Nephron (organoid): ENCODE measurements at regions not wholly inside any gene's neighbourhood (a gene's known extent, or its start where the extent isn't known, plus 50 kb on each side); places are given as distances from the start of the nearest gene placed in this dataset.
"Not testable (repeated sequence)": the region's sequence is repeated elsewhere in the genome, so short reads cannot be mapped to it uniquely, and the experiment has no call there.

ENCODE experiments used
- H3K27ac Mint-ChIP-seq, 3 experiments: 2 replicates each; pipeline ENCODE4 v1.8.0; 2020; ENCODE audit warnings: mixed read lengths in 3 of 3, mild to moderate bottlenecking in 2 of 3, moderate library complexity in 1 of 3
- H3K27me3 Mint-ChIP-seq: 2 replicates; pipeline ENCODE4 v1.8.0; 2021; ENCODE audit warnings: low read depth, mild to moderate bottlenecking, moderate library complexity, mixed read lengths
- H3K36me3 Mint-ChIP-seq: 2 replicates; pipeline ENCODE4 v1.8.0; 2020; ENCODE audit warnings: low read depth, mixed read lengths
- H3K4me1 Mint-ChIP-seq: 2 replicates; pipeline ENCODE4 v1.8.0; 2020; ENCODE audit warnings: mixed read lengths
- H3K4me3 Mint-ChIP-seq, 3 experiments: 2 replicates each; pipeline ENCODE4 v1.8.0; 2020; ENCODE audit warnings: mild to moderate bottlenecking in 3 of 3, mixed read lengths in 3 of 3, moderate library complexity in 2 of 3
- H3K9me3 Mint-ChIP-seq: 2 replicates; pipeline ENCODE4 v1.8.0; 2020; ENCODE audit warnings: mixed read lengths
- CTCF ChIP-seq, 3 experiments: fragments of 200-600 bp; sonication (generic); IDR thresholded peaks; one replicate each; pipeline ENCODE4 v1.5.0; 2021; ENCODE audit warnings: antibody characterized with exemption in 3 of 3; ENCODE audit not compliant: unreplicated experiment in 3 of 3

GRCh38 chr16:51262428-51262827 lies 111.4 kb upstream of the SALL1 start:
- peaks cover 7% of the 10 kb centered on the region for H3K36me3 Mint-ChIP-seq
- peaks cover 13% of the 10 kb centered on the region for H3K9me3 Mint-ChIP-seq
- no peak overlapping the region for H3K4me3 Mint-ChIP-seq
- H3K4me1 Mint-ChIP-seq = no peaks in the 10 kb centered on the region
- no peak overlapping the region for H3K27ac Mint-ChIP-seq
- no peak for TF ChIP-seq CTCF (IDR thresholded peaks at IDR 0.05; ENCODE audit: unreplicated experiment in 3 of 3)
- H3K27me3 Mint-ChIP-seq = peaks cover 4% of the 10 kb centered on the region

GRCh38 chr16:51261919-51262318 lies 110.8 kb upstream of the SALL1 start:
- Mint-ChIP-seq H3K27ac (no peak overlapping the region), H3K4me1 (no peaks in the 10 kb centered on the region), H3K36me3 (peaks cover 7% of the 10 kb centered on the region), H3K4me3 (no peak overlapping the region), H3K27me3 (peaks cover 4% of the 10 kb centered on the region), H3K9me3 (peaks cover 13% of the 10 kb centered on the region)
- no peak for TF ChIP-seq CTCF (IDR thresholded peaks at IDR 0.05; ENCODE audit: unreplicated experiment in 3 of 3)

DNA sequence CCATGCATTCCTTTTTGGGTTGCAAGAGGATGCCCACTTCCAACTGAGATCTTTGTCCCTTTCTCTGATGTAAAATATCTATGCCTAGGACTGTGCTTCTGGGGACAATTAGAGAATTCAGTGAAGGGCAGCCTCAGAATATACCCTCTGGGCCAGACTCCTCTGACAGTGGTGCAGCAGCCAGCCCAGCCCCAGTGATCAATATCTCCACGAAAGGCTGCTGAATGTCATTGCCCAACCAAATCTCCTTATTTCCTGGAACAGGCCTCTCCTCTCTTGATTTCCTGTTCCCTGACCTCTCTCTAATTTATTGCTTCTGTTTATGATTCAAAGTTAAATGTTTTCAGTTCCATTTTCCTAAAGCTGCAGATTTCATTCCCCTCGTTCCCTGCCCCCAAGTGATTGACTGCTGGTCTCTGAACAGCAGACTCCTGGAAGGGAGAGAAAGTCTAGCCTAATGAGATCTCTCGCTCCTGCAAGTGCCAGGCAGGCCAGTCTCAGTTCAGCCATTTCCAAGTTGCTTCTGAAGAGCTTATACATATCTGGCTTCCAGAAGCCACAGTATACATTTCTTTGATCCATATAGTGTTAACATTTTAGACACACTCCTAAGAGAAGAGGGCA lies 104.4 kb upstream of the SALL1 start:
- Mint-ChIP-seq H3K36me3 (peaks cover 18% of the 10 kb centered on the region), H3K4me1 (no peaks in the 10 kb centered on the region), H3K4me3 (no peak overlapping the region), H3K9me3 (peaks cover 36% of the 10 kb centered on the region), H3K27me3 (peaks cover 4% of the 10 kb centered on the region), H3K27ac (no peak overlapping the region)
- TF ChIP-seq CTCF (IDR thresholded peaks at IDR 0.05; ENCODE audit: unreplicated experiment in 3 of 3) = no peak

DNA sequence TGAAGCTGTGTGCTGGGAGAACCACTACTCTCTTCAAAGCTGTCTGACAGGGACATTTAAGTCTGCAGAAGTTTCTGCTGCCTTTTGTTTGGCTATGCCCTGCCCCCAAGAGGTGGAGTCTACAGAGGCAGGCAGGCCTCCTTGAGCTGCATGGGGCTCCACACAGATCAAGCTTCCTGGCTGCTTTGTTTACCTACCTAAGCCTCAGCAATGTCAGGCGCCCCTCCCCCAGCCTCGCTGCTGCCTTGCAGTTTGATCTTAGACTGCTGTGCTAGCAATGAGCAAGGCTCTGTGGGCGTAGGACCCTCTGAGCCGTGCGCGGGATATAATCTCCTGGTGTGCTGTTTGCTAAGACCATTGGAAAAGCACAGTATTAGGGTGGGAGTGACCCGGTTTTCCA lies 103.3 kb upstream of the SALL1 start:
- H3K4me1 Mint-ChIP-seq, H3K4me3 Mint-ChIP-seq, H3K27me3 Mint-ChIP-seq, H3K27ac Mint-ChIP-seq: not testable (repeated sequence)
- peaks cover 36% of the 10 kb centered on the region for H3K9me3 Mint-ChIP-seq
- H3K36me3 Mint-ChIP-seq = peaks cover 18% of the 10 kb centered on the region

GRCh38 chr16:51248217-51248616 lies 97.1 kb upstream of the SALL1 start:
- TF ChIP-seq CTCF (IDR thresholded peaks at IDR 0.05; ENCODE audit: unreplicated experiment in 3 of 3) = no peak
- H3K27me3 Mint-ChIP-seq = peaks cover 30% of the 10 kb centered on the region
- H3K36me3 Mint-ChIP-seq = peaks cover 4% of the 10 kb centered on the region
- H3K4me3 Mint-ChIP-seq = no peak overlapping the region
- H3K9me3 Mint-ChIP-seq = peaks cover 14% of the 10 kb centered on the region
- H3K27ac Mint-ChIP-seq = no peak overlapping the region
- H3K4me1 Mint-ChIP-seq = peaks cover 24% of the 10 kb centered on the region

DNA sequence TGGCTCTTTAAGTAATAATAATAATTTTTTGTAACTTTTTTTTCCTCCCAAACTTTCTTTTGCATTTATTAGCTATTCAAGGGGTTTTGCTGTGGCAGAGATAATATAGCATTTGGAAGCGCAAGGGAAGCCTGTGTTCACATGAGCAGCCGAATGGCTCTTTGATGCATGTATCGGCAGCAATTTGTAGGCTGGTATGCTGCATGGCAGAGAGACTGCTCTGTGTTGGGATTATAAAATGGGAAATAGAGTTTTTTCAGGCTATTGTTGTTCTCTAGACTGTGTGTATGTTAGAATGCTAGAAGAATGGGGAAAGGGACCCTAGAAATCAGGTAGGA lies 94.6 kb upstream of the SALL1 start:
- H3K27me3 Mint-ChIP-seq = peaks cover 52% of the 10 kb centered on the region
- peak overlapping the region in 2 of 3 experiments; percentile 34 to 54 for H3K27ac Mint-ChIP-seq
- no peak for TF ChIP-seq CTCF (IDR thresholded peaks at IDR 0.05; ENCODE audit: unreplicated experiment in 3 of 3)
- H3K36me3 Mint-ChIP-seq = no peaks in the 10 kb centered on the region
- peak overlapping the region in 1 of 3 experiments; percentile 21 for H3K4me3 Mint-ChIP-seq
- H3K4me1 Mint-ChIP-seq = peaks cover 24% of the 10 kb centered on the region
- H3K9me3 Mint-ChIP-seq = peaks cover 2% of the 10 kb centered on the region
